PC-3 (cell line): ENCODE measurements at regions not wholly inside any gene's neighbourhood (a gene's known extent, or its start where the extent isn't known, plus 50 kb on each side); places are given as distances from the start of the nearest gene placed in this dataset.
"Not testable (repeated sequence)": the region's sequence is repeated elsewhere in the genome, so short reads cannot be mapped to it uniquely, and the experiment has no call there.

Source experiments
- ATAC-seq: fragments of 200-7000 bp; cut with Tn5 transposase; 2 replicates; pipeline ENCODE4 v1.9.1; 2020; ENCODE audit warnings: mild to moderate bottlenecking, moderate library complexity
- BruUV-seq: library from RNA; stranded (reverse); fragments of 400-500 nt; replicated peaks from 2 replicates; lab custom pipeline; 2021; lab: Mats Ljungman, UMichigan
- CTCF ChIA-PET: fragments of 300-600 bp; sonication (Branson Sonifier 250); formaldehyde crosslinking; loops from one replicate; lab custom pipeline; 2022; ENCODE audit warnings: antibody characterized with exemption; lab: Charles Lee
- POLR2A ChIA-PET: fragments of 300-600 bp; sonication (Branson Sonifier 250); formaldehyde crosslinking; loops from one replicate; lab custom pipeline; 2022; ENCODE audit warnings: antibody characterized with exemption; ENCODE audit not compliant: unreplicated experiment; lab: Charles Lee
- DNase-seq: peaks from one replicate; pipeline ENCODE4 v3.0.0-alpha.2; 2015
- H2AFZ ChIP-seq: fragments of 300-600 bp; sonication (generic); 2 replicates; pipeline ENCODE4 v1.6.0; 2016; ENCODE audit warnings: antibody characterized with exemption, low read length
- H3F3A ChIP-seq: fragments of 300-600 bp; sonication (generic); one replicate; pipeline ENCODE4 v1.6.0; 2017; ENCODE audit warnings: antibody characterized with exemption, low read length, control low read depth, mild to moderate bottlenecking; ENCODE audit not compliant: unreplicated experiment
- H3K27ac ChIP-seq: fragments of 300-600 bp; sonication (generic); 2 replicates; pipeline ENCODE4 v1.5.1; 2016; ENCODE audit warnings: mild to moderate bottlenecking, low read length
- H3K27me3 ChIP-seq: fragments of 300-600 bp; sonication (generic); 2 replicates; pipeline ENCODE4 v1.6.1; 2016; ENCODE audit warnings: low read length, mixed read lengths
- H3K36me3 ChIP-seq: fragments of 300-600 bp; sonication (generic); 2 replicates; pipeline ENCODE4 v1.6.1; 2016; ENCODE audit warnings: low read depth, mixed run types, low read length, mixed read lengths
- H3K4me1 ChIP-seq: fragments of 300-600 bp; sonication (generic); 2 replicates; pipeline ENCODE4 v1.5.1; 2016; ENCODE audit warnings: low read length; ENCODE audit not compliant: insufficient read depth
- H3K4me2 ChIP-seq: fragments of 300-600 bp; sonication (generic); 2 replicates; pipeline ENCODE4 v1.6.0; 2016; ENCODE audit warnings: low read length
- H3K4me3 ChIP-seq: fragments of 300-600 bp; sonication (generic); 2 replicates; pipeline ENCODE4 v1.5.1; 2016; ENCODE audit warnings: mild to moderate bottlenecking, low read length, mixed read lengths
- H3K79me2 ChIP-seq: fragments of 300-600 bp; sonication (generic); 2 replicates; pipeline ENCODE4 v1.6.1; 2017; ENCODE audit warnings: low read length, mixed read lengths
- H3K9ac ChIP-seq: fragments of 300-600 bp; sonication (generic); 2 replicates; pipeline ENCODE4 v1.6.0; 2016; ENCODE audit warnings: mild to moderate bottlenecking, low read length
- H3K9me2 ChIP-seq: fragments of 300-600 bp; sonication (generic); replicated peaks from 2 replicates; pipeline ENCODE4 v1.6.1; 2016; ENCODE audit warnings: mixed run types, low read length, mixed read lengths
- H3K9me3 ChIP-seq: fragments of 300-600 bp; sonication (generic); 2 replicates; pipeline ENCODE4 v1.6.1; 2016; ENCODE audit warnings: low read length, mixed read lengths
- H4K20me1 ChIP-seq: fragments of 300-600 bp; sonication (generic); 2 replicates; pipeline ENCODE4 v1.6.1; 2016; ENCODE audit warnings: low read length, mixed read lengths
- EZH2 ChIP-seq: fragments of 300-600 bp; sonication (generic); IDR thresholded peaks from one replicate; pipeline ENCODE4 v1.6.1; 2017; ENCODE audit warnings: antibody characterized with exemption, mild to moderate bottlenecking, low read length; ENCODE audit not compliant: unreplicated experiment
- EZH2phosphoT487 ChIP-seq: fragments of 300-600 bp; sonication (generic); IDR thresholded peaks from 2 replicates; pipeline ENCODE4 v1.6.1; 2018; ENCODE audit warnings: mild to moderate bottlenecking, antibody characterized with exemption, low read length, borderline replicate concordance
- intact Hi-C: fragments of 100-400 bp; cut with micrococcal nuclease; formaldehyde crosslinking; loops from 2 replicates; pipeline ENCODE4 v1.9.0; 2023
- TF ChIP-seq, protein P1 (sequence below): fragments of 300-600 bp; sonication (generic); conservative IDR thresholded peaks from 2 replicates; pipeline ENCODE4 v1.5.1; 2017; ENCODE audit warnings: antibody characterized with exemption, low read depth, mild to moderate bottlenecking, low read length

DNA sequence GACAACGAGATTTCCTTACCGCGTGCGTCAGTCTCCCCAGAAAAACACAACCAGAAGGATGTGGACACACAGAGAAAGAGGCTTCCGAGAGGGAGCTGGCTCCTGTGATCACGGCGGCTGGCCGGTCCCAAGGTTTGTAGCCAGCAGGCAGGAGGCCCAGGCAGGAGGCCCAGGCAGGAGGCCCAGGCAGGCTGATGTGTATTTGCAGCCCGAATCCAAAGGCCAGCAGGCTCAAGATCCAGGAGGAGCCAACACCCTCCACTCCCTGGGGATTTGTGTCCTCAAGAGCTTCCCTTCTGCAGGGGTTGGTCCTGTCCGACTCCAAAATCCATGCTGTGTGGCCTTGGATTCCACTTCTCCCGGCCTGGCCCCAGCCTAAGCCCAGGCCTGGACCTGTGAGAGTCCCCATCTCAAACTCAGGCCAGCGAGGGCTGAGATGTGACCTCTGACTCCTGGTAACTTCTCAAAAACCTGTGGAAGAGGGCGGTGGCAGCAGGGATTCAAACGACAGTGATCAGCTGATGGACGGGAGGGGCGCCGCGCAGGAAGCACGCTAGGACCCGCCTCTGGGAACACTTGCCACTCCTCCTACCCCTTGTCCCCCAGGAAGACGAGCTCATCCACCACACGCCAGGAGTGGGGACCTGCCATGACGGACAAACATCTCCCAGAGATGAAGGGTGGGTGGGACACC lies 75.0 kb upstream of the PPP1R26 start:
- BruUV-seq: no TSS peak
- Histone ChIP-seq H3K4me2 (no peak overlapping the region), H3K79me2 (no peaks in the 10 kb centered on the region), H3K9me3 (no peaks in the 10 kb centered on the region), H3K9me2 (no peaks in the 10 kb centered on the region), H3K27ac (no peak overlapping the region), H2AFZ (no peak overlapping the region), H3F3A (no peaks in the 10 kb centered on the region), H3K4me3 (no peak overlapping the region), H3K36me3 (no peaks in the 10 kb centered on the region), H3K4me1 (no peaks in the 10 kb centered on the region), H3K27me3 (peaks cover 13% of the 10 kb centered on the region; the same call in 1 of the 2 replicates), H4K20me1 (no peaks in the 10 kb centered on the region), H3K9ac (no peak overlapping the region)
- intact Hi-C loops: no loop called here
- TF ChIP-seq, protein P1, sequence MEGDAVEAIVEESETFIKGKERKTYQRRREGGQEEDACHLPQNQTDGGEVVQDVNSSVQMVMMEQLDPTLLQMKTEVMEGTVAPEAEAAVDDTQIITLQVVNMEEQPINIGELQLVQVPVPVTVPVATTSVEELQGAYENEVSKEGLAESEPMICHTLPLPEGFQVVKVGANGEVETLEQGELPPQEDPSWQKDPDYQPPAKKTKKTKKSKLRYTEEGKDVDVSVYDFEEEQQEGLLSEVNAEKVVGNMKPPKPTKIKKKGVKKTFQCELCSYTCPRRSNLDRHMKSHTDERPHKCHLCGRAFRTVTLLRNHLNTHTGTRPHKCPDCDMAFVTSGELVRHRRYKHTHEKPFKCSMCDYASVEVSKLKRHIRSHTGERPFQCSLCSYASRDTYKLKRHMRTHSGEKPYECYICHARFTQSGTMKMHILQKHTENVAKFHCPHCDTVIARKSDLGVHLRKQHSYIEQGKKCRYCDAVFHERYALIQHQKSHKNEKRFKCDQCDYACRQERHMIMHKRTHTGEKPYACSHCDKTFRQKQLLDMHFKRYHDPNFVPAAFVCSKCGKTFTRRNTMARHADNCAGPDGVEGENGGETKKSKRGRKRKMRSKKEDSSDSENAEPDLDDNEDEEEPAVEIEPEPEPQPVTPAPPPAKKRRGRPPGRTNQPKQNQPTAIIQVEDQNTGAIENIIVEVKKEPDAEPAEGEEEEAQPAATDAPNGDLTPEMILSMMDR: no peak
- TF ChIP-seq EZH2phosphoT487: no peak
- no peak for TF ChIP-seq EZH2
- CTCF ChIA-PET: no interaction called here
- POLR2A ChIA-PET: interaction anchor here (0.5 kb wide), 1 partner anchor 997 kb away, joined by 3 read pairs; no protein-coding TSS in a partner anchor
- DNase-seq (no peak), ATAC-seq (no peak)

DNA sequence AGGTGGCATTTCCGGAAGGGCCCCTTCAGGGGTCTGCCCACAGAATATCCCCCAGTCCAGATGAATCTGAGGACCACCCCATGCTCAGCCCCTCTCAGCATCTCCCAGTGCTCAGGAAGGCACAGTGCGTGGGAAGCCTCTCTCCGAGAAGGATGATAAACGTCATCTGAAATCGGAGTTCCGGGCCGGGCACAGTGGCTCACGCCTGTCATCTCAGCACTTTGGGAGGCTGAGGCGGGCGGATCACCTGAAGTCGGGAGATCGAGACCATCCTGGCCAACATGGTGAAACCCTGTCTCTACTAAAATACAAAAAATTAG lies 74.5 kb upstream of the PPP1R26 start:
- POLR2A ChIA-PET, H3K36me3 ChIP-seq, H3K4me1 ChIP-seq, H3K4me2 ChIP-seq, H4K20me1 ChIP-seq, DNase-seq, H3K9ac ChIP-seq, H3K4me3 ChIP-seq, CTCF ChIA-PET, ATAC-seq, H3F3A ChIP-seq, H2AFZ ChIP-seq, H3K27ac ChIP-seq, H3K9me2 ChIP-seq, H3K9me3 ChIP-seq, intact Hi-C loops, H3K79me2 ChIP-seq, BruUV-seq: not testable (repeated sequence)
- H3K27me3 ChIP-seq: peaks cover 13% of the 10 kb centered on the region; the same call in 1 of the 2 replicates

DNA sequence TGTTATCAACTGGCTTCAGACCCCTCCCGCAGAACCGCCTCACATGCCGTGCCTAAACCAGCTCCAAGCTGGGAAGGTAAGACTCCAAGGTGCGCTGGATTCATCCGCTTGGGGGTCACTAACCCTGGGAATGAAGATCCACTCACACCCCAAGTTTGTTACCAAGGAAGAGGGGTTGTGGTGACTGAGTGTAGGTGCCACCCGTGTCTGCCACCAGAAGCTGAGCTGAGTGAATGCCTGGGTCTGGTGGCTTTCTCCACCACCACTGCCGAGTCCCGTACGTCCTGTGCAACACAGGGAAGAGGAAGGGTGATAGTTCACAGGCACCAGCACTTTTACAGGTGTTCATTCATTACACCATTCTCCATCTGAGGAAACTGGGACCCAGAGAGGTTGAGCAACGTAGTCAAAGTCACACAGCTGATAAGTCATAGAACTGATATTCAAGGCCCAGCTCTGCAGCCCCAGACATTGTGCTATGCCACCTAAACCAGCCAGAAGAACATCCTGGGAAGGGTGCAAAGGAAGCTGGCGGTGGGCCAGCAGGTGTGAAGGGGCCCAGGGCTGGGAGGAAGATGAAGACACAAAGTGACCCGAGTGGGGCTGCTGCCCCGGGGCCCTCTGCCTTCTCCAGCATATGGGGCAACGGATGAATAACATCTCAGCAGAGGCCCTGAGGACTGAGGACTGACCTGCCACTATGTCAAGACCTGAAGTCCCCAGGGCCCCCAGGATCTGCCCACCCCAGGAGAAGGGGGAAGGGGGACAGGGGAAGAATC lies 70.9 kb upstream of the PPP1R26 start:
- no peak for ATAC-seq
- Histone ChIP-seq H3K9me3 (no peaks in the 10 kb centered on the region), H3K9ac (no peak overlapping the region), H3K4me3 (no peak overlapping the region), H4K20me1 (no peaks in the 10 kb centered on the region), H3K4me2 (no peak overlapping the region), H3K27me3 (peaks cover 13% of the 10 kb centered on the region; the same call in 1 of the 2 replicates), H3K36me3 (no peaks in the 10 kb centered on the region), H3K27ac (no peak overlapping the region), H2AFZ (no peak overlapping the region), H3K79me2 (no peaks in the 10 kb centered on the region), H3K9me2 (no peaks in the 10 kb centered on the region), H3K4me1 (no peaks in the 10 kb centered on the region), H3F3A (no peaks in the 10 kb centered on the region)
- intact Hi-C loops: no loop called here
- no TSS peak for BruUV-seq
- TF ChIP-seq EZH2phosphoT487 (no peak), EZH2 (no peak)
- TF ChIP-seq, protein P1: no peak
- no peak for DNase-seq
- ChIA-PET POLR2A (no interaction called here), CTCF (no interaction called here)
